ENCODE measurements at regions not wholly inside any gene's neighbourhood (a gene's known extent, or its start where the extent isn't known, plus 50 kb on each side); places are given as distances from the start of the nearest gene placed in this dataset.

GRCh38 chr13:85261757-85262346, 537.4 kb downstream of the SLITRK6 start:
- TF ChIP-seq POLR2AphosphoS5 (IDR thresholded peaks at IDR 0.05; ENCODE audit: low read depth, low read length) = no peak
- TF ChIP-seq, protein P1, sequence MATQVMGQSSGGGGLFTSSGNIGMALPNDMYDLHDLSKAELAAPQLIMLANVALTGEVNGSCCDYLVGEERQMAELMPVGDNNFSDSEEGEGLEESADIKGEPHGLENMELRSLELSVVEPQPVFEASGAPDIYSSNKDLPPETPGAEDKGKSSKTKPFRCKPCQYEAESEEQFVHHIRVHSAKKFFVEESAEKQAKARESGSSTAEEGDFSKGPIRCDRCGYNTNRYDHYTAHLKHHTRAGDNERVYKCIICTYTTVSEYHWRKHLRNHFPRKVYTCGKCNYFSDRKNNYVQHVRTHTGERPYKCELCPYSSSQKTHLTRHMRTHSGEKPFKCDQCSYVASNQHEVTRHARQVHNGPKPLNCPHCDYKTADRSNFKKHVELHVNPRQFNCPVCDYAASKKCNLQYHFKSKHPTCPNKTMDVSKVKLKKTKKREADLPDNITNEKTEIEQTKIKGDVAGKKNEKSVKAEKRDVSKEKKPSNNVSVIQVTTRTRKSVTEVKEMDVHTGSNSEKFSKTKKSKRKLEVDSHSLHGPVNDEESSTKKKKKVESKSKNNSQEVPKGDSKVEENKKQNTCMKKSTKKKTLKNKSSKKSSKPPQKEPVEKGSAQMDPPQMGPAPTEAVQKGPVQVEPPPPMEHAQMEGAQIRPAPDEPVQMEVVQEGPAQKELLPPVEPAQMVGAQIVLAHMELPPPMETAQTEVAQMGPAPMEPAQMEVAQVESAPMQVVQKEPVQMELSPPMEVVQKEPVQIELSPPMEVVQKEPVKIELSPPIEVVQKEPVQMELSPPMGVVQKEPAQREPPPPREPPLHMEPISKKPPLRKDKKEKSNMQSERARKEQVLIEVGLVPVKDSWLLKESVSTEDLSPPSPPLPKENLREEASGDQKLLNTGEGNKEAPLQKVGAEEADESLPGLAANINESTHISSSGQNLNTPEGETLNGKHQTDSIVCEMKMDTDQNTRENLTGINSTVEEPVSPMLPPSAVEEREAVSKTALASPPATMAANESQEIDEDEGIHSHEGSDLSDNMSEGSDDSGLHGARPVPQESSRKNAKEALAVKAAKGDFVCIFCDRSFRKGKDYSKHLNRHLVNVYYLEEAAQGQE (IDR thresholded peaks at IDR 0.05; ENCODE audit: insufficient read depth in 1 of 2, low read depth in 2 of 2, low read length in 2 of 2) = no peak
- no peak for TF ChIP-seq TAF1 (IDR thresholded peaks at IDR 0.05; ENCODE audit: borderline replicate concordance, insufficient read depth, low read length)
